DMS53 (cell line): ENCODE measurements at regions not wholly inside any gene's neighbourhood (a gene's known extent, or its start where the extent isn't known, plus 50 kb on each side); places are given as distances from the start of the nearest gene placed in this dataset.

Source experiments
- DNase-seq: peaks from one replicate; lab custom pipeline; 2025; lab: John Stamatoyannopoulos, UW

DNA sequence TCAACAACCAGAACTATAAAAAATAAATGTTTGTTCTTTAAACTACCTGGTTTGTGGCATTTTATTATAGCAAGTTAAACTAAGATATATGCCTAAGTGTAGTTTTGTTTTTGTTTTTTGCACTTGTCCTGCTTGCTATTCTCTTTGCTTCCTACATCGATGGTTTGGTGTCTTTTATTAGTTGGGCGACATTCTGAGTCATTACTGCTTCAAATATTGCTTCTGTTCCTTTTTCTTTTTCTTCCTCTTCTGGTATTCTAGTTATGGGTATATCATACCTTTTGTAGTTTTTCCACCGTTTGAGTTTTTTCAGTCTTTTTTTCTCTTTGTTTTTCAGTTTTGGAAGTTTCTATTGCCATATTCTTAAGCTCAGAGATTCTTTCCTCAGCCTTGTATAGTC, 86.9 kb downstream of the MACIR start:
- no peak for DNase-seq

DNA sequence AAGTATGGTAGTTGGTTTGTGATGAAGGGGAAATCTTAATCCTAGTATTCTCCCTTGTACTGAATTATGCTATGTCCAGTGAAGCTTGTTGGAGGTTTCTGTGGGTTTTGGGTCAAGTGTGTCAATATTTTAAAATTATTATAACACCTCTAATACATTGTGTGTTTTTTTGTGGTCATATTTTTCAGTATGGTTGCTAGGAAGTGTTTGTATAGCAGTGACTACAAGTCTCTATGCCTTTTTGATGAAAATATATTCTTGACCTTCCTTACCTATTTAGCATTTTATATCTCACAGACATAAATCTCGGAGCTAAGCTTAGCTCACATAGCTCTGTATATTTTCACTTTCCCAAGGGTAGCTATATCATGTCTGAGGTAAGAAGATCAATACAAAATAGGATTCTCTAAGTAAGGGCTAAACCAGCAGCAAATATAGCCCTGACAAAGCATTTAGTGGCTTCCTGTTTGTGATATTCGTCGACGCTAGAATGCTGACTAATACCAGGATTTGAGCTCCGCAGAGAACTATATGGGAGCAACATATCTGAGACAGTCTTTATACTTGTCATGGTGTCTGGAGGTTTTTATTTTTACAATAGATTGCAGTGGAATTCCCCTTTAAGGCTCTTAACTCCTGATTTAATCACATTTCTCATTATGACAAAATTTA, 82.3 kb downstream of the MACIR start:
- no peak for DNase-seq

DNA sequence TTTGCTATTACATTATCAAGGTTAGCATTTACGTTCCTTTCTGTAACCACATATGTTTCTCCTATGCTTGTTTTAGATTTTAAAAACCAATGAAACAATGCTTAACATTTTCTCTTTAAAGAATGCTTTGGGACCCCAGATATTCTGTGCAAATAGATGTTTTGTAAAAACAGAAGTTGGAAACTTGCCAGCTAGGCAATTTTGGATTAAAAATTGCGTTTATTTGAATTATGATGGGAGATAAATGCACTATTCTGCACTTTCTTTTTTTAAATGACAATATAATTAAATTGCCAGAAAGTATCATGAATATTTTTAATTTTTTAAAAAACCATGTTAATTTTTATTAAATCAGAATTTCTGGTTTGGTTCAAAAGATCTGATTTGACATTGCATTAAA, 81.6 kb downstream of the MACIR start:
- DNase-seq: no peak

DNA sequence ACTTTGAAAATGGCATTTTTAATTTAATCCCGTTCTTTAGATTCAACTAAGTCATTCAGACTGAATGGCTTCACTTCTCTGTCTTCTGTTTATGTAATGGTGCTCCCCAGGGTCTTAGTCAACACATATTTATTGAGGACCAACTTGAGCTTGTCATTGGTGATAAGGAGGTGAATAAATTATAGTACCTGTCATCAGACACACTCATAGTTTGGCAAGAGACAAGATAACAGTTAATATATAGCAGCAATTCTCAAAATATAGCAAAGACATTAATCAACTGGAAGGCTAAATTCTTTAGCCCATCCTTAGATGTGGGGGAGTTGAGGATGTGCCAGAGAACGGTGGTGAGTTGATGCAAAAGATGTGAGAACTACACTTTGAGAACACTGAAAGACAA, 78.4 kb downstream of the MACIR start:
- DNase-seq: no peak

DNA sequence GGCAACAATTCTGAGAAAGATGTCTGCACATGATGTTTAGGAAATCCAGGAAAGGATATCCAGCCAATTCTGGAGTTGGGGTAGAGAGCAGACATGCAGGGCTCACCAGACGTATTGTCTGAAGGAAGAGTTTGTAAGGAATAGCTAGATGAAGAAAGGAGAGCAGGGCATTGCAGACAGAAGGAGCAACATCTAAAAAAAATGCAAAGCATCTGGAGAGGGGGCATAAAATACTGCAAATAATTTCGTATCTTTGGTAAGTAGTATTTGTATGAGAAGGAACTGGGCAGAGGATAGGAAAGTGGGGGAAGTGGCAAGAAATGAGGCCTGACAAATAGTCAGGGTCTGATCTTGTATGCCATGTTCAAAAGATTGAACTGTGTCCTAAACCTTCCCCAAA, 74.8 kb downstream of the MACIR start:
- no peak for DNase-seq

DNA sequence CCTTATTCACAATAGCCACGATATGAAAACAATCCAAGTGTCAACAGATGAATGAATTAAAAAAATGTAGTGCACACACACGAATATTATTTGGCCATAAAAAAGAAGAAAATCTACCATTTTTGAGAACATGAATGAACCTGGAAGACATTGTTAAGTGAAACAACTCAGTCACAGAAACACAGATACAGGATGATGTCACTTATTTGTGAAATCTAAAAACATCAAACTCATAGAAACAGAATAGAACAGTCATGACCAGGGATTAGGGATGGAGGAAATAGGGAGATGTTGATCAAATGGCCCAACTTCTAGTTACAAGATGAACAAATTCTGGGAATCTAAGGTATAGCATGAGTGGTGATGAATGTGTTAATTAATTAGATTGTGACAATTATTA, 72.3 kb downstream of the MACIR start:
- no peak for DNase-seq
